ENCODE measurements at regions not wholly inside any gene's neighbourhood (a gene's known extent, or its start where the extent isn't known, plus 50 kb on each side); places are given as distances from the start of the nearest gene placed in this dataset.

- TF ChIP-seq EP300 (IDR thresholded peaks at IDR 0.05) (no peak), CTCF (IDR thresholded peaks at IDR 0.05) (no peak), POLR2A (IDR thresholded peaks at IDR 0.05) (no peak), POLR2AphosphoS5 (IDR thresholded peaks at IDR 0.05) (no peak)
Observed at GRCh38 chrY:8535704-8536103, 801.6 kb upstream of the TSPY4 start.

Data from stomach (tissue), 4 donors.